GM10266 (cell line): ENCODE measurements at regions not wholly inside any gene's neighbourhood (a gene's known extent, or its start where the extent isn't known, plus 50 kb on each side); places are given as distances from the start of the nearest gene placed in this dataset.

ENCODE experiments used
- DNase-seq: peaks from one replicate; pipeline ENCODE4 v3.0.0; 2012; ENCODE audit errors: extremely low spot score
- TF ChIP-seq, protein P1 (sequence below): IDR thresholded peaks from 2 replicates; pipeline ENCODE4 v1.5.1; 2012; ENCODE audit warnings: mild to moderate bottlenecking, low read depth; ENCODE audit not compliant: control insufficient read depth, insufficient read depth; ENCODE audit errors: missing control alignments

DNA sequence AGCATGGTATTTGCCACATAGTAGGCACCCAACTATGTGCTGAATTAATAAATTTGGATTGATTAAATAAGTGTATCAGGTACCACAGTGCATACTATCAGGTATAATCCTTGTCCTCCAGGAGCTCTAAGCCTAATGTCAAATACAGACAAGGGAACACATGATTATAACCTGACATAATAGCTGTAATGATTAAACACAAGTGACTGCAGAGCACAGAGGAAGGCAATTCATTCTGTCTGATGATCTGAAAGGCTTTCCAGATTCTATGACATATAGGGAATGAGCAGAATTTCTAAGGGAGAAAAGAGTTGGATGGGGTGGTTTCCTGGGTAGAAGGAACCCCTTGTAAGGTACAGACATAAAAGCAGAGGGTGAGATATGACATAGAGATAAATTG, 273.5 kb downstream of the KIF2B start:
- TF ChIP-seq, protein P1, sequence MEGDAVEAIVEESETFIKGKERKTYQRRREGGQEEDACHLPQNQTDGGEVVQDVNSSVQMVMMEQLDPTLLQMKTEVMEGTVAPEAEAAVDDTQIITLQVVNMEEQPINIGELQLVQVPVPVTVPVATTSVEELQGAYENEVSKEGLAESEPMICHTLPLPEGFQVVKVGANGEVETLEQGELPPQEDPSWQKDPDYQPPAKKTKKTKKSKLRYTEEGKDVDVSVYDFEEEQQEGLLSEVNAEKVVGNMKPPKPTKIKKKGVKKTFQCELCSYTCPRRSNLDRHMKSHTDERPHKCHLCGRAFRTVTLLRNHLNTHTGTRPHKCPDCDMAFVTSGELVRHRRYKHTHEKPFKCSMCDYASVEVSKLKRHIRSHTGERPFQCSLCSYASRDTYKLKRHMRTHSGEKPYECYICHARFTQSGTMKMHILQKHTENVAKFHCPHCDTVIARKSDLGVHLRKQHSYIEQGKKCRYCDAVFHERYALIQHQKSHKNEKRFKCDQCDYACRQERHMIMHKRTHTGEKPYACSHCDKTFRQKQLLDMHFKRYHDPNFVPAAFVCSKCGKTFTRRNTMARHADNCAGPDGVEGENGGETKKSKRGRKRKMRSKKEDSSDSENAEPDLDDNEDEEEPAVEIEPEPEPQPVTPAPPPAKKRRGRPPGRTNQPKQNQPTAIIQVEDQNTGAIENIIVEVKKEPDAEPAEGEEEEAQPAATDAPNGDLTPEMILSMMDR: no peak
- DNase-seq: no peak

DNA sequence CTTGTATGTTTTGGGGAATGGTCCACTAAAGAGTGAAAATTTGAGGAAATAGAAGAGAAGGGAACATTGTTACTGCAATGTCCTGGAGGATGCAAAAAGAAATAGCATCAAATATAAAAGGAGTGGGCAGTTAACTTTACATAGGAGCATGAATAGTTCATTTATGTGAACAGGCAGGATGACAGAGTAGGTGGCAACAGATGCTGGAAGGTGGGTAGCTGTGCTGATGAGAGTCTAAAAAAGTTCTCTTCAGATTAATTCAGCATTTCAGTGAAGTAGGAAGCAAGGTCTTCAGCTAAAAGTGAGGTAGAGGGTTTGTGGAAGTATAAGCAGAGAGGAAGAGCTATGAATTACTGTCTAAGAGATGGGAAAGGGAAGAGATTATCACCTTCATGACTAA, 276.5 kb downstream of the KIF2B start:
- no peak for DNase-seq
- TF ChIP-seq, protein P1: no peak

DNA sequence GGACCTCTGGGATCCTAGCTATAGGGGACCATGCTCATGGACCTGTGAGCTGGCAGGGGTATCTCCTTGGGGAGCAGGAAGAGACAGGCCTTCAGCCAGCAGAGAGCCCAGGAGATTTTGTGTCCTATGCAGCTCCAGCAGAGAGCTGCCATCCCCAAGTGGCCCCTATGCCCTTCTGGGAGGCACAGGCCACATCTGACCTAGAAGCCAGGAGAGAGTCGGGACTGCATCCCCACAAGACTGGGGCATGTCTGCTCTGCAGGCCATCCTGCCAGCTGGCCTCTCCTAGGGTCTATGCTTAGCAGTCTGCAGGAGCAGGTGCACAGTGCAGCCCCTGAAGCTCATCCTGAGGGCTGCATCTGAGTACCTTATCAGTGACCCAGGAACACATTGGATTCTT, 279.5 kb downstream of the KIF2B start:
- no peak for DNase-seq
- TF ChIP-seq, protein P1: no peak

DNA sequence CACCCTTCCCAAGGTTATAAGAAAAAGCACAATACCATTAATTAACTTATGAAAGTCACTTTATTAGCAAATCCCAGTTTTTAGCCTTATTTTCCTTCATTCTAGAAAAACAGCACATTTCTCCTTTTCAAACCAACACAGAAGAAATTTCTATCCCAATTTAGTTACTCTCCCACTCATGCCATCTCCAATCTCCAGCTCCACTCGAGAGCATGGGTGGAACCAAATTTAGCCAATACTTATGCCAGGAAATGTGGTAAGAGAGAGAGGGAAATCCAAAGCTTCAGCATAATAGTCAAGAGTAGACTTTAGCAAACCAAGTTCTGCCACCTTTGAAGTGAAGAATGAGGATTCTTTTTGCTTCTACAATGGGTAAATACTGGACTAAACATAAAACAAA, 288.8 kb downstream of the KIF2B start:
- TF ChIP-seq, protein P1: no peak
- no peak for DNase-seq

DNA sequence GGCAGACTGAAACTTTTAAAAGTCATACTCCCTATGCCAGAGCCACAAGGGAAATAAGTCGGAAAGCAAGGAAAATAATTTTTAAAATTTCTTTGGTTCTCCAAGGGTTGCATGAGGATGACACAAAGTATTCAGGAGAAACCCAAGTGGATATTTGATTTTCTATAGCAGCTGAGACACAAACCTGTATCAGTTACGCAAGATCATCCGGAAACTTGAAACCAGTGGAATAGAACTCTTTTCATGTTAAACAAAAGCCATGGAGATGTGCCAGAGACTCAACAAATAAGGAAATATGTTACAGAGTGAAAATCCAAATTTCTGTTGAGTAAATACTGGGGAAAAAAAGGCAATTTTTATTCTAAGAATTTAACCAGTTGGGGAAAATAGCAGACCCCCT, 294.7 kb downstream of the KIF2B start:
- TF ChIP-seq, protein P1: no peak
- no peak for DNase-seq

DNA sequence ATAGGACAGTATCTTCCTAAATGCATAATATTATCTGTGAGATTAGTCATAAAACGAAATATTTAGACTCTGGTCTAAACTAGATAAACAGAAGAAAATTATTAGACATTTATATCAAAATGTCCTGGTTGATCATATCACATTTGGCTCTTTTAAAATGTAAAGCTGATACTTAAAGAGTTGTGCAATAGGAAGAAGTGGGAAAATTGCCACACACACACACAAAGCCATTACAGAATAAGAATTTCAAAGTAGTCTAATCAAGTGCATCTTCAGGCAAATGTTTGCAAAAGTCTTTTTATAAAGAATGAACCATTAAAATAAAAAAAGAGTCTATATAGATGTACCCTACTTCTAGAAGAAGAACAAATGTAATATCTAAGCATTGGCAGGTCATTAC, 301.7 kb downstream of the KIF2B start:
- TF ChIP-seq, protein P1: no peak
- DNase-seq: no peak

DNA sequence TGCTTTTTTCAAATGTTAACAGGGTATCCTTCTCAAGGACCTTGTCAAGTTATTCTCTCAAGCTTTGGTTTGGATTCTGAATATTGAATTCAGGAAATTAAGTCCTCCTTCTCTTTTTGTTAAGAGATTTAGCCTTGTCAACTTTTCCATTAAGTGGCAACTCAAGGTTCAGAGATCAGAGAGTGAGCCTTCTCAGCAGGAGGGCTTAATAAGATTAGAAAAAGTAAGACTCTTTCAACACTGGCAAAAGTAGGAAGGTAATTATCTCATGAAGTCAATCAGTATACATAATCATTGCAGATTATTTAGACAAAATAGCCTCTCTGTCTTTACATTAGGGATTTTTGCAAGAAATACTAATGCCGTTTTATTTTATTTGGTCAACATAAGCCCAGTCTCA, 330.7 kb downstream of the KIF2B start:
- DNase-seq: no peak
- TF ChIP-seq, protein P1: no peak
